Prostate gland (tissue), 2 donors: ENCODE measurements at regions not wholly inside any gene's neighbourhood (a gene's known extent, or its start where the extent isn't known, plus 50 kb on each side); places are given as distances from the start of the nearest gene placed in this dataset.

Source experiments
- DNase-seq: peaks from one replicate; pipeline ENCODE4 v3.0.0-alpha.2; 2019; ENCODE audit warnings: low spot score
- H3K27ac ChIP-seq, 2 donors: fragments of 200-600 bp; sonication (generic); 2 replicates each; pipeline ENCODE4 v1.5.1; 2017 to 2019
- H3K27me3 ChIP-seq: fragments of 200-600 bp; sonication (generic); replicated peaks from 2 replicates; pipeline ENCODE4 v1.5.1; 2019; ENCODE audit not compliant: insufficient read depth
- H3K36me3 ChIP-seq, 2 donors: fragments of 200-600 bp; sonication (generic); 1 replicate in 1 of 2; 2 replicates in 1 of 2; pipeline versions ENCODE4 v1.5.1 to v1.8.1; 2017 to 2019
- H3K4me1 ChIP-seq: fragments of 200-600 bp; sonication (generic); replicated peaks from 2 replicates; pipeline ENCODE4 v1.5.1; 2019
- H3K4me3 ChIP-seq, 2 donors: fragments of 200-600 bp; sonication (generic); 2 replicates each; pipeline ENCODE4 v1.5.1; 2017 to 2019
- H3K9me3 ChIP-seq: fragments of 200-600 bp; sonication (generic); 2 replicates; pipeline ENCODE4 v1.5.1; 2017
- CTCF ChIP-seq, 4 experiments: fragments of 200-600 bp in 2 of 4; fragments of 450-650 bp in 2 of 4; sonication (generic) in 2 of 4; IDR thresholded peaks; 1 replicate in 3 of 4; 2 replicates in 1 of 4; pipeline ENCODE4 v1.5.1; 2016 to 2019; ENCODE audit warnings: antibody characterized with exemption in 4 of 4, mild to moderate bottlenecking in 2 of 4, moderate library complexity in 2 of 4
- POLR2A ChIP-seq: fragments of 450-650 bp; IDR thresholded peaks from one replicate; pipeline ENCODE4 v1.6.1; 2016; ENCODE audit warnings: antibody characterized with exemption, mild to moderate bottlenecking
- POLR2AphosphoS5 ChIP-seq: sonication (generic); formaldehyde crosslinking; IDR thresholded peaks from one replicate; pipeline ENCODE4 v1.6.1; 2017; ENCODE audit warnings: antibody characterized with exemption
- WGBS: methylation state at CpG from one replicate; pipeline ENCODE4 v1.1.5; 2018; 5-methylcytosine and 5-hydroxymethylcytosine counted together
- intact Hi-C: fragments of 100-400 bp; cut with DNase I; formaldehyde crosslinking; loops from one replicate; pipeline ENCODE4 v1.14.2; 2022

DNA sequence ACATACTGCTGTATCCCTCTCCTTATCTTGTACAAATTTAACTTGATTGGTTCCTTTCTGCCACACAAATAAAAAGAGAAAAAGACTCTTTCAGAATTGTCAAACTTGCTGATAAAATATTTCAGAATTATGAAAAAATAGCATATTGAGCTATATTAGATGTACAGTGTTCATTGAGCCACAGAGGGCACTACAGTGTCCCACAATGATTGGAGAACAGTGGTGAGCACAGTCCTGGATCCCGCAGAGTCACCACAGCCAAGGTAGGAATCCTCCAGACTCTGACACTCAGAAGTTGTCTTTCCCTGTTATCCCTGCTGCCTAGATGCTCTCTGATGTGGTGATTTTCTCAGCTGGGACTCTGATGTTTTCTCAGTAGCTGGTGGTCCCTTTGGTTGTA, 1281.3 kb upstream of the ZEB2 start:
- no peak for DNase-seq
- no peaks in the 10 kb centered on the region for H3K36me3 ChIP-seq
- 96% methylated on average over 1 of the region's 1 CpG for WGBS
- no peaks in the 10 kb centered on the region for H3K9me3 ChIP-seq
- no peaks in the 10 kb centered on the region for H3K27me3 ChIP-seq
- no peaks in the 10 kb centered on the region for H3K4me1 ChIP-seq
- TF ChIP-seq POLR2AphosphoS5 (no peak), CTCF (IDR thresholded peaks at IDR 0.05) (no peak), POLR2A (no peak)
- H3K4me3 ChIP-seq = no peak overlapping the region
- H3K27ac ChIP-seq = no peak overlapping the region
- intact Hi-C loops = no loop called here

- no peaks in the 10 kb centered on the region for H3K27me3 ChIP-seq
- no peak for TF ChIP-seq CTCF (IDR thresholded peaks at IDR 0.05)
- TF ChIP-seq POLR2AphosphoS5 = no peak
- TF ChIP-seq POLR2A = no peak
- 48% methylated on average over 6 of the region's 6 CpGs for WGBS
- no peak overlapping the region for H3K4me3 ChIP-seq
- no peak for DNase-seq
- intact Hi-C loops = no loop called here
- H3K27ac ChIP-seq = no peak overlapping the region
- H3K9me3 ChIP-seq = no peaks in the 10 kb centered on the region
- H3K4me1 ChIP-seq = no peaks in the 10 kb centered on the region
- no peaks in the 10 kb centered on the region for H3K36me3 ChIP-seq
Observed at GRCh38 chr2:145800151-145801091, 1280.5 kb upstream of the ZEB2 start.

DNA sequence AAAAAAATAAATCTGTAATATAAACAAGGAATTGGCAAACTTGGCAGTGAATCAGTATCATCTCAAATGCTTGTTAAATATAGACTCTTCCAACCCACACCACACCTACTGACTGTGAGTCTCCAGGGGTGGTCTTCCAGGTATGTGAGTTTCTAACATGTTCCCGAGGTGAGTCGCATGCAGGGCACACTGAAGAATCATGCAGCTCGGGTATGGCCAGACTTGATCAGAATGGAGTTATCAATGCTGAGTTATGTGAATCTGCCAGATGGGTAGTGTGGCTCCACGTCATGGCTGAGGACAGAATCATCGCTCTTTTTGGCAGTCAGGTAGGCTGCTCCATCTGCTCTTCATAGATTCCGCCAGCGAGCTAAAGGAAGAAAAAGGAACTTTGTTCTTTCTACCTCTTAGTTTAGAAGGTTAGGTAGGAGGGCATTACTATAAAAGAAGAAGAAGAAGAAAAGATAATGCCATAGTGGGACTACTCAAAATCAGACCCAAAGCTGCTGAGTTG, 1279.7 kb upstream of the ZEB2 start:
- no peak for DNase-seq
- no peaks in the 10 kb centered on the region for H3K4me1 ChIP-seq
- H3K27me3 ChIP-seq = no peaks in the 10 kb centered on the region
- no peak overlapping the region for H3K27ac ChIP-seq
- H3K9me3 ChIP-seq = no peaks in the 10 kb centered on the region
- intact Hi-C loops = no loop called here
- H3K4me3 ChIP-seq = no peak overlapping the region
- no peaks in the 10 kb centered on the region for H3K36me3 ChIP-seq
- 84% methylated on average over 7 of the region's 7 CpGs for WGBS
- TF ChIP-seq POLR2A (no peak), POLR2AphosphoS5 (no peak), CTCF (IDR thresholded peaks at IDR 0.05) (no peak)

DNA sequence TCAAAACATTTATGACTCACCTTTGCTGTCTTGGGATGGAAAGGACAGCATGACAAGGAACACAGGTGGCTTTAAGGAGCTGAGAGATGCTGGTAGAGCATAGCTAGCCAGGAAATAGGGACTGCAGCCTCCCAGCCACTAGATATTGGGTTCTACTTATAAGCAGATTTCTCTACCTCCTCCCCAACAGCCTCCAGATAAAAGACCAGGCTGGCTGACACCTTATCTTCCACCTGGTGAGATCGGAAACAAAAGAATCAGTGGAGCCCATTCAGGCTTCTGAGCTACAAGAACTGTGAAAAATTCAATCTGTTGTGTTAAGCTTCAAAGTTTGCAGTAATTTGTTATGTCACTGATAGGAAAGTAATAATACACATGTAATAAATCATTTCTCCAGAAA, 1278.5 kb upstream of the ZEB2 start:
- Histone ChIP-seq H3K4me3 (no peak overlapping the region), H3K9me3 (no peaks in the 10 kb centered on the region), H3K4me1 (no peaks in the 10 kb centered on the region), H3K27me3 (no peaks in the 10 kb centered on the region), H3K27ac (no peak overlapping the region), H3K36me3 (no peaks in the 10 kb centered on the region)
- 100% methylated on average over 1 of the region's 1 CpG for WGBS
- TF ChIP-seq POLR2AphosphoS5 (no peak), POLR2A (no peak), CTCF (IDR thresholded peaks at IDR 0.05) (no peak)
- no peak for DNase-seq
- intact Hi-C loops = no loop called here

GRCh38 chr2:145797692-145798091, 1277.8 kb upstream of the ZEB2 start:
- H3K4me3 ChIP-seq = no peak overlapping the region
- no peak overlapping the region for H3K27ac ChIP-seq
- 98% methylated on average over 4 of the region's 4 CpGs for WGBS
- intact Hi-C loops = no loop called here
- H3K4me1 ChIP-seq = no peaks in the 10 kb centered on the region
- H3K27me3 ChIP-seq = no peaks in the 10 kb centered on the region
- TF ChIP-seq CTCF (IDR thresholded peaks at IDR 0.05) (no peak), POLR2AphosphoS5 (no peak), POLR2A (no peak)
- no peaks in the 10 kb centered on the region for H3K9me3 ChIP-seq
- DNase-seq = no peak
- no peaks in the 10 kb centered on the region for H3K36me3 ChIP-seq
